NT2/D1 (cell line): ENCODE measurements at regions not wholly inside any gene's neighbourhood (a gene's known extent, or its start where the extent isn't known, plus 50 kb on each side); places are given as distances from the start of the nearest gene placed in this dataset.
"Not testable (repeated sequence)": the region's sequence is repeated elsewhere in the genome, so short reads cannot be mapped to it uniquely, and the experiment has no call there.

Experiments
- DNase-seq: peaks from one replicate; pipeline ENCODE4 v3.0.0-alpha.2; 2011; ENCODE audit warnings: low read depth, low spot score
- H3K27me3 ChIP-seq: 2 replicates; pipeline ENCODE4 v1.6.0; 2011; ENCODE audit warnings: mild to moderate bottlenecking; ENCODE audit not compliant: insufficient read length, insufficient read depth
- H3K36me3 ChIP-seq: 2 replicates; pipeline ENCODE4 v1.6.1; 2011; ENCODE audit warnings: mild to moderate bottlenecking, low read length, mixed read lengths; ENCODE audit not compliant: insufficient read depth, insufficient read length
- H3K4me1 ChIP-seq: 2 replicates; pipeline ENCODE4 v1.5.1; 2011; ENCODE audit not compliant: insufficient read depth, insufficient read length
- H3K4me3 ChIP-seq: 2 replicates; pipeline ENCODE4 v1.5.1; 2011; ENCODE audit warnings: low read depth; ENCODE audit not compliant: insufficient read length
- H3K9ac ChIP-seq: 2 replicates; pipeline ENCODE4 v1.6.0; 2011; ENCODE audit warnings: low read depth; ENCODE audit not compliant: insufficient read length
- H3K9me3 ChIP-seq: 2 replicates; pipeline ENCODE4 v1.5.1; 2011; ENCODE audit warnings: mild to moderate bottlenecking, low read length; ENCODE audit not compliant: insufficient read depth
- SUZ12 ChIP-seq: IDR thresholded peaks from 2 replicates; pipeline ENCODE4 v1.6.1; 2011; ENCODE audit not compliant: insufficient read length, insufficient read depth; ENCODE audit errors: extremely low read depth
- YY1 ChIP-seq: IDR thresholded peaks from 2 replicates; pipeline ENCODE4 v1.6.1; 2011; ENCODE audit not compliant: insufficient read length, insufficient read depth
- ZNF274 ChIP-seq: IDR thresholded peaks from 2 replicates; pipeline ENCODE4 v1.6.1; 2011; ENCODE audit warnings: mild to moderate bottlenecking, low read depth, low read length

DNA sequence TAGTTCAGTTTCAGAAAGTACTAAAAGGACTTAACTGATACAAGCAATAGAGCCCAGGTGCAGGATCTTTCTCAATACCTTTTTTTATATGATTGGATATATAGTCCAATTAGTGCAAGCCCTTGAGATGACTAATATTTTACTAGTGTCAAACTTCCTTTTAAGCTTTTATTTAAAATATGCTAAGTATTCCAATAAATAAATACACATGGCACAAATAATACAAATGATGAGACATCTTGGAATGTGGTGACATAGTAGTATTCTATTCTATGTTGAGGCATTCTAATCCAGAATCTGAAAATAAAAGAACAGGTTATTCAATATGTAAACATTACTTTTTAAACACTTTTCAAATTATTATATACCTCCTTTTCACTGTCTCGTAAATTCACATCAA, 670.0 kb downstream of the SI start:
- no peak overlapping the region for H3K4me3 ChIP-seq
- no peaks in the 10 kb centered on the region for H3K4me1 ChIP-seq

DNA sequence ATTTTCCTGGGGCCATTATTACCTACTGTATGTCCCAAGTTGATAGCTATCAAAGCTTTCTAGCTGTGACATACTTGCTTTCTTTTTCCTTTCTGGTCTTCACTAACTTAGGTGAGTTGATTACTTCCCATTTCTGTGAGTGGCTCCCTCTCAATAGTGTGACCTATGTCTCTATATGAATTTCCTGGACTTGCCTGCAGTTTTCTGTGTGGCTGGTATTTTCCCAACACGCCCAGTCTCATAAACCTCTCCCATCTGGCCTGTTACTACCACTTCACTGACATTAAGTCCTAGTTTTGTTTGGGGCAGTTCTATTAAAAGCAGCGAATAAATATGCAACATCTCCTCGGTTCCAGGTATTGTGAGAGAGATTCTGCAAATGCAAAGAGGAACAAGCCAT, 671.2 kb downstream of the SI start:
- H3K27me3 ChIP-seq: no peaks in the 10 kb centered on the region
- H3K4me3 ChIP-seq: no peak overlapping the region
- H3K4me1 ChIP-seq: no peaks in the 10 kb centered on the region
- no peak for DNase-seq
- TF ChIP-seq ZNF274: no peak
- no peak for TF ChIP-seq YY1
- TF ChIP-seq SUZ12: no peak
- H3K36me3 ChIP-seq: no peaks in the 10 kb centered on the region
- no peaks in the 10 kb centered on the region for H3K9me3 ChIP-seq
- H3K9ac ChIP-seq: no peak overlapping the region

More for the DNA sequence above, 670.0 kb downstream of the SI start:
- Histone ChIP-seq H3K36me3 (no peaks in the 10 kb centered on the region), H3K9ac (no peak overlapping the region), H3K9me3 (no peaks in the 10 kb centered on the region), H3K27me3 (no peaks in the 10 kb centered on the region)
- TF ChIP-seq SUZ12 (no peak), ZNF274 (no peak), YY1 (no peak)
- DNase-seq: no peak

DNA sequence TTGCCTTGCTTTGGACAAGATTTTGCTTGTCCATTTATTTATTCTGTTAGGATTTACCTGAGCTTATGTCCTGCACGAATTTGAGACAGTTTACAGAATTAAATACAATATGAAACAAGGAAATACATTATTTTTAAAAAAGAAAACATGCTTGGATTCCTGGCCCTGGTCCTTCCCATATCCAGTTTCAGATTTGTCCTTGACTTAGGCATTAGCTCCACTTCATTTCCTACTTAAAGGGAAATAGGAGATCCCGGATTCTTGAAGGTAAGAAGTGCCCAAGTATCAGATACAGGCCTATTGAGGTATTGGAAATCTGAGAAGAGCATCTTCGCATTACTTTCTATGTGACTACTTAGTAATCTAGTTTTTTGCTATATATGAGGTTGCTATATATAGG, 672.0 kb downstream of the SI start:
- H3K9ac ChIP-seq: no peak overlapping the region
- H3K4me1 ChIP-seq: no peaks in the 10 kb centered on the region
- H3K9me3 ChIP-seq: no peaks in the 10 kb centered on the region
- no peaks in the 10 kb centered on the region for H3K36me3 ChIP-seq
- TF ChIP-seq SUZ12 (no peak), YY1 (no peak), ZNF274 (no peak)
- H3K27me3 ChIP-seq: no peaks in the 10 kb centered on the region
- DNase-seq: no peak
- H3K4me3 ChIP-seq: no peak overlapping the region

DNA sequence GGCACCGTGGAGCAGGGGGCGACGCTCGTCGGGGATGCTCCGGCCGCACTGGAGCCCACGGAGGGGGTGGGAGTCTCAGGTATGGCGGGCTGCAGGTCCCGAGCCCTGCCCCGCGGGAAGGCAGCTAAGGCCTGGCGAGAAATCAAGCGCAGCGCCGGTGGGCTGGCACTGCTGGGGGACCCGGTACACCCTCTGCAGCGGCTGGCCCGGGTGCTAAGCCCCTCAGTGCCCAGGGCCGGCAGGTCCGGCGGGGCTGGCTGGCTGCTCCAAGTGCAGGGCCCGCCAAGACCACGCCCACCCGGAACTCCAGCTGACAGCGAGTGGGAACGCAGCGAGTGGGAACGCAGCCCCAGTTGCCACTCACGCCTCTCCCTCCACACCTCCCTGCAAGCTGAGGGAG, 676.4 kb downstream of the SI start:
- TF ChIP-seq YY1 (no peak), SUZ12 (no peak), ZNF274 (no peak)
- Histone ChIP-seq H3K27me3 (no peaks in the 10 kb centered on the region), H3K4me3 (no peak overlapping the region), H3K36me3 (no peaks in the 10 kb centered on the region), H3K4me1 (no peaks in the 10 kb centered on the region), H3K9ac (no peak overlapping the region), H3K9me3 (no peaks in the 10 kb centered on the region)
- no peak for DNase-seq

DNA sequence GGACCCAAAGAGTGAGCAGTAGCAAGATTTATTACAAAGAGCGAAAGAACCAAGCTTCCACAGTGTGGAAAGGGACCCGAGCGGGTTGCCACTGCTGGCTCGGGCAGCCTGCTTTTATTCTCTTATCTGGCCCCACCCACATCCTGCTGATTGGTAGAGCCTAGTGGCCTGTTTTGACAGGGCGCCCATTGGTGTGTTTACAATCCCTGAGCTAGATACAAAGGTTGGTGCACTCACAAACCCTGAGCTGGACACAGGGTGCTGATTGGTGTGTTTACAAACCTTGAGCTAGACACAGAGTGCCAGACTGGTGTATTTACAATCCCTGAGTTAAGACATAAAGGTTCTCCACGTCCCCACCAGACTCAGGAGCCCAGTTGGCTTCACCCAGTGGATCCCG, 676.9 kb downstream of the SI start:
- not testable (repeated sequence) for DNase-seq

DNA sequence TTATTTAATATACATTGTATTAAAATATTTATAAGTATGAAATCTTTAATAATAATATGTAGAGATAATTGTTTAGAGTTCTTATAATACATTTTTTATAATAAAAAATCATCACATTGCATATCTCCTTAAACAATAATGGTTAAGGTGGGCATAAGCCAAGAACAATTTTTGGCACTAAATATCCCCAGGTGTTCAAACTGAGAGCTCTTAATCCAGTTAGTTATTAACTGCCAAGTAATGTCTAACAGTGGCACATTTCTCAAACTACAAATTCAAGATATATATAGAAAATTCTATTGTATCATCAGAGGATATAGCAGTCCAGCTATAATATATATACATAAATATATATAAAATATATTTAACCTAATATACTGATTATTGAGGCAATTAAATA, 680.8 kb downstream of the SI start:
- Histone ChIP-seq H3K9ac (no peak overlapping the region), H3K4me3 (no peak overlapping the region), H3K27me3 (no peaks in the 10 kb centered on the region), H3K9me3 (no peaks in the 10 kb centered on the region), H3K4me1 (no peaks in the 10 kb centered on the region), H3K36me3 (no peaks in the 10 kb centered on the region)
- TF ChIP-seq ZNF274 (no peak), SUZ12 (no peak), YY1 (no peak)
- no peak for DNase-seq

More for the DNA sequence above, 676.9 kb downstream of the SI start:
- not testable (repeated sequence) for H3K4me1 ChIP-seq, H3K4me3 ChIP-seq, H3K9me3 ChIP-seq, H3K9ac ChIP-seq, H3K27me3 ChIP-seq, H3K36me3 ChIP-seq

DNA sequence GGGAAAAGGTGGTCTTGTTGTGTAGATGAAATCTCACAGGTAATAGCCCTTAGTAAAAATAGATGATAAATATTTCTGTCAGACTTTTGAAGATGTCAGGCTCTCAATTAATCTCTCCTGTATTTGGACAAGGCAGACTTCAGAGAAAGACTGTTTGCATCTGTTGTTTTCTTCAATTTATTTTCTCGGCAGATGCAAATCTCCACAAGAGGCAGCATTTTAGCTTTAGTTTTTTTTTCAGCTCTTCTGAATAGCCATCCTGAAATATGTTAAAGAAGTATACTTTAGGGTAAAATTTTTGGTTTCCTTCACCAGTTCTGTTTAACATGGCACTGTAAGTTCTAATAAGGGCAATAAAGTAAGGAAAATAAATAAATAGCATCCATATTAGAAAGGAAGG, 685.1 kb downstream of the SI start:
- DNase-seq: no peak
- H3K4me1 ChIP-seq: no peaks in the 10 kb centered on the region
- H3K9me3 ChIP-seq: peaks cover 11% of the 10 kb centered on the region; the same call in 1 of the 2 replicates
- TF ChIP-seq YY1: no peak
- TF ChIP-seq SUZ12: no peak
- no peak for TF ChIP-seq ZNF274
- no peak overlapping the region for H3K4me3 ChIP-seq
- no peaks in the 10 kb centered on the region for H3K27me3 ChIP-seq
- no peaks in the 10 kb centered on the region for H3K36me3 ChIP-seq
- H3K9ac ChIP-seq: no peak overlapping the region

DNA sequence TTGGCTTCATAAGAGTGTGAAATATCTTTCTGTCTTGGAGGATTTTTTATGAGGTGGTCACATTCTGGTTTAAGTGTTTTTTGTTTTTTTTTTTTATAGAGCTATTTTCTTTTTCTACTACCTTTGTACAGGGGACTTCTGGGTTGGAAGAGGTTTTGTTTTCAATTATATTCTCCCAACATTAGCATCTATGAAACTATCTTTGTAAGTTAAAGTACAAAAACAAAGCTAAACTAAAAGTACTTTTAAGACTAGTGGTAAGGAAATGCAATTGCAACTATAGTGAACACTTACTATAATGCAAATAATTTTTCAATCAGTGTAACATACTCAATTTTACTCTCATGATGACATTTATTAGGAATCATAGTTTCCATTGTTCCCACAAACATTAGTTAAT, 688.2 kb downstream of the SI start:
- no peak for TF ChIP-seq YY1
- no peak for TF ChIP-seq SUZ12
- no peak for TF ChIP-seq ZNF274

More for the DNA sequence above, 688.2 kb downstream of the SI start:
- Histone ChIP-seq H3K4me3 (no peak overlapping the region), H3K4me1 (no peaks in the 10 kb centered on the region), H3K9me3 (peaks cover 18% of the 10 kb centered on the region; the same call in 1 of the 2 replicates), H3K27me3 (no peaks in the 10 kb centered on the region), H3K36me3 (no peaks in the 10 kb centered on the region), H3K9ac (no peak overlapping the region)
- no peak for DNase-seq
